ENCODE measurements at regions not wholly inside any gene's neighbourhood (a gene's known extent, or its start where the extent isn't known, plus 50 kb on each side); places are given as distances from the start of the nearest gene placed in this dataset.

DNA sequence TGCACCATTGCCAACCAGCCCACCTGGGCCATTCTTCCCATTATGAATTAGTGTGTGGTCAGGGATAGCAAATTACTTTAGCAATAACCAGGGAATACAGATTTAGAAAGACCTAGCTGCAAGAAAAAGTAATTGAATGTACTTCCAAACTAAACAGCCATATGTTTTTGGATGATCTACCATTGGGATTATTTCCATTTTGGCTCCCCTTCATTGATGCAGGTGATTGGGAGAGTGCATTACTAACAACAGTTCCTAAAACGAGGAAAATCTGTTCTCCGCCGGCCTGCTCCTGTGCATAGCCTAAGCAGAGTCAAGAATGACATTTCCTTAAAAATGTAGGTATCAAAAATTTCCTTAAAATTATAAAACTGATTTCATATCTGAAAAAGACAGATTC lies 58.5 kb downstream of the MAIP1 start:
- no peak for ATAC-seq

DNA sequence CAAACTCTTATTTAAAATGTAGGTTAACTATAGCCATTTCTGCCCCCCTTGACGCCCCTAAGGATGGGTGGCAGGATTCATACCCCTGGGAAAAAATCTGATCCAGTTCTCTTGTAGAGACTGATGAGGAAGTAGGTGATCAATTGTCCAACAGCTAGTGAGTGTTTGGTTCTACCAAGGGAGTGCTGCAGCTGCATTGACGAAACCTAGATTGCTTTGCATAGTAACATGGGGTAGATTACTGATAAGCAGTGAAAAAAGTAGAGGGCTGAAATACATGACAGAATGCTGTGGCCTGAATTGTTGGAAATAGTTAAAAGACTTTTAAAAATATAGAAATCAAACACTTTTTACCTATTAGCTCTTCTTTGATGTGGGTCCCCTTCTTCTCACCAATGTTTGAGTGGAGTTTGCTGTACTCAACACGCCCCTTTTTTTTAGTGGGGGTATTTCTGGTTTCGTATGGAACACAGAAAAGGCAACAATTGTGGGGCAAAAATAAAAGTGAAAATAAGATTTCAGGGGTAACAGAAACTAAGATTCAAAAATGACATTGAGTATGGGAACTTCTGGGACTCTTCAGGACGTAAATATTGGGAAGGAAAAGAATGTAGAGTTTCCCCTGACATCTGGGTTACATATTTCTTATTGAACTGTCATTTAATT lies 66.2 kb downstream of the MAIP1 start:
- ATAC-seq = no peak

DNA sequence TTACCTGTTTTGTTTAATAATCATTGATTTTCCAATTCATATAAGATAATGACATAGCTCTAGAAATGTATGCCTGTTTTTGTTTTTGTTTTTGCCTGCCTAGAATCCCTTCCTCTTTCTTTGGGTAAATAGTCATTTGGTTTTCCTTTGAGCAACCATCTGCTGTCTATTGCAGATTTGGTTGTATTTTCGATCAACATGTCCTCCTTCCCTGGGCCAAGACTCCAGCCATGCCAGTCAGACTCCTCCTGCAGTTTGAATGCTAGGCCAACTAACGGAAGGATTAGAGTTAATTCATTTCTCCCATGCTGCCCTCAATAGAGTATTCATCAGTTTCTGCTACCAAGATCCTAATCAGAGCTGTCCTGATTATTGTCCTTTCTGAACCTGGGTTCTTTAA lies 67.1 kb downstream of the MAIP1 start:
- ATAC-seq = no peak

DNA sequence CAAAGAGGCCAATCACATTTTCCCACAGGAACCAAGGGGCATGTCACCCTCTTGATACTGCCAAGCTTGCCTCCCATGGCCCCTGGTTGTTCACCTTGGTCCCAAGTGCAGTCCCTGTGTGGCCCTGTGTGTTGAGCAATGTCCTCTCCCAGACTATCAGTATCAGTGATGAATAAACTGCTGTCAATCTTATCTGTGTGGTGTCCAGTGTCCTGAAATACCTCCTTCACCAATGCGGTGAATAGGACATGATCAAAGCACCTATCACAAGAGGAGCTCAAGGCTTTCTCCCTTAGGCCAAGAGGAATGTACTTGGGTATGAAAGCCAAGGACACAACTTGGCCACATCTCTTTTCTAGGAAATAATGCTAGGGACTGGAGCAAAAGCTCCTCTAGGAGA lies 68.2 kb downstream of the MAIP1 start:
- no peak for ATAC-seq

DNA sequence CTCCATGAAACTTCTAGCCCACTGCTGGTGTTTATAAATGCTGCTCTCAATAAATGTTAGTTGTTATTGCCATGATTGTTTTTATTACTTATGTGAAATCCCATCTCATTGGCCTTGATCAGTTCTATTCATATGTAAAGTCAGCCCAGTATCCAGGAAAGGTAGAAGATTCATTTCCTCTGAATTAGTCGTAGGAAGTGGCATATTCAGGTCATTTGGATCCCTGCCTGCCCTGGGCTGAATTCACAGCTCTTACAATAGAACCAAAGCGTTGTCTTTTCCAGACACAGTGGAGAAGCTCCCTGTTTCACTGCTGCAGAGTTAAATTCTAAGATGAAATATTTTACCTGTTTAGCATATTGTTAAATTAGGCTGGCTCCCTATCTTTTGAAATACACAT lies 70.3 kb downstream of the MAIP1 start:
- ATAC-seq = no peak

DNA sequence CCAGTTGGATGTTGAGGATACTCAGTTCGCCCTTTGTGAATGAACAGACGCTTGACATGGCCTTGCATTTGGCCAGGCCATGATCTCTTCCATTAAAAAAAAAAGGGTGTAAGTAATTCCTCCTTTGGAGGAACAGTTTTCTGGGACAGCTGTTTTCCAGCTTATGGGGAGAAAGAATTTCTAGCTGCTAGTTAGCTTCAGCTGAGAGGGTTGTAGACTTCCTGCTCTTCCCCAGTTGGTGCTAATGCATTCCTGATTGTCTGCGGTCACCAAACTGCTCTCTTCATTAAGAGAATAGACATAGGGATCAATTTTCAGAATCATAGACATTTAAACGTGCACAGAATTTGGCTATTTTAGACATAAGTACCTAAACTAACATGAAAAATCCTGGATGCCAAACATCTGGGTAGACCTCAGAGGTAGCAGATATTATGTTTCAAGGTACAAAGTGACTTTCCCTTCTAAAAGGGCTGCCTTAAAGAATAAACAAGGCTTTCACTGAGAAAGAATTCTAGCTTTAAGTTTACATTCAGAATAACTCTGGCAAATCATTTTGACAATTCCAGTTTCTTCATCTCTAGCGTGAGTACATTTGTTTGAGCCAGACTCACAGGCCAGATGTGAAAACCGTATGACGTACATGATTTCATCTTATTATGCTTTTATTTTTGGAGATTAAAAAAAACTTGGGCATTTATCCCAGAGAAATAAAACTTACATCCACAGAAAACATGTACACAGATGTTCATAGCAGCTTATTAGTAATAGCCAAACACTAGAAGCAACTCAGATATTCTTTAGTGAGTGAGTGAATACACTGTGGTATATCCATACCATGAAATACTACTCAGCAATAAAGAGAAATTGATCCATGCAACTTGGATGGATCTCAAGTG lies 71.2 kb downstream of the MAIP1 start:
- no peak for ATAC-seq

DNA sequence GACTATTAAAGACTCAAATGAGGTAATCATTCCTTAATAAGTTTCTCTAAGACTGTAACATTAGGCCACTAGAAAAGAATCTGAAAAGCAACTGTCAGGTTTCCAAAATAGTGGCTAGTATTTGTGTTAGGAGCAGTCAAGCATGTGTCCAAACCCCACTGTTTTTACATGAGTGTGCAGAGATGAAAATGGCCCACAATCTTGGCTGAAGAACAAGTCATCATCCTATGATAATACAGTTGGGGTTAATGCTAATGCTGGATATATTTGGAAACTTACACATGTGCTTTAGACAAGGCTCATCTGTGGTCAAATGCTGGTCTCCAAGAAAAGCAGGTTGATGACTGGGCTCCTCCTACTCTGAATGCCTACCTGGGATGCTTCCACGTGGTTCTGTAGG lies 73.6 kb downstream of the MAIP1 start:
- no peak for ATAC-seq

DNA sequence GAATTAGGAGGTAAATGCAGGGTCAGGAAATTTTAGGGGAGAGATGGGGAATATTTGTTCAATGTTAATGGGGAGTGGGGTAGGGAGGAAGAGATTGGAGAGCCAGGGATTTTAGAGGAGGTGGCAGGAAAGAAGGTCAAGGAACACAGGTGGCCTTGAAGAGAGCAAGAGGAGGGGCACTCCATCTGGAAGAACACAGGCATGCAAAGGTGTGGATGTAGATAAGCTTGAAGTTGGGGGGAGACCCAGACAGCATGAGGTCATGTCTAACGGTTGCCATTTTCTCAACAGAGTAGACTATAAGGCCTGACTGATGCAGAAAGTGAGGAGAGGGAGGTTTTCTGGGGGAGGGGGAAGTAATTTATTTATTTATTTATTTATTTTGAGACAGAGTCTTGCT lies 77.5 kb downstream of the MAIP1 start:
- ATAC-seq = no peak

DNA sequence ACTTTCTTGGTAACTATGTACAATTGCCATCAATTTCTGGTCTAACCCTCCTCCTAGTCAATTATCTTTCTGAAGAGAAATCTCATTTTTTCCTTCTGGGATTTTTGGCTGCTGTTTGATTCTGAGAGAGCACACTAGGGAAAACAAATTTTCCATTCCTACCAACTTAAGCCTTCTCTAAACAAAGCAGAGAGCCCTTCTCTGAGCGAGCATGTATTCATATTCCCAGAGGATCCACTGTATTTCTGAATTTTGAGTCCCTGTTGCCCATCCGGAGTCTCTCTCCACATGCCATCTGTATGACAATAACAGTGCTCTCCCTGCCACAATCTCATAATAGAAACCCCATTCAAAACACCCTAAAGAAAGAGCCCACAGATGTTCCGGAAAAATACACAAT lies 78.5 kb downstream of the MAIP1 start:
- no peak for ATAC-seq

DNA sequence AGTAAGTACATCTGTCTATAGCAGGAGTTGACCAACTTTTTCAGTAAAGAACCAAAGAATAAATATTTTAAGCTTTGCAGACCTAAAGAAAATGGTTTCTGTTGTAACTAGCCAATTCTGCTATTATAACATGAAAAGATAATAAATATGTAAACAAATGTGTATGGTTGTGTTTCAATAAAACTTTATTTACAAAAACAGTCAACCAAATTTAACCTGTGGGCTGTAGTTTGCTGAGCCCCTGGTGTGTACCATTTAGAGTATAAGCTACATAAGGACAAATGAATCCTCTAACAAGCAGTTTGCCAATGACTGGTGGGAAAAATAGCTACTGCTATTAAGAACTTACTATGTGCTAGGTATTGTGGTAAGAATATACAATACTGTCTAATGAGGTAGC lies 79.4 kb downstream of the MAIP1 start:
- no peak for ATAC-seq

DNA sequence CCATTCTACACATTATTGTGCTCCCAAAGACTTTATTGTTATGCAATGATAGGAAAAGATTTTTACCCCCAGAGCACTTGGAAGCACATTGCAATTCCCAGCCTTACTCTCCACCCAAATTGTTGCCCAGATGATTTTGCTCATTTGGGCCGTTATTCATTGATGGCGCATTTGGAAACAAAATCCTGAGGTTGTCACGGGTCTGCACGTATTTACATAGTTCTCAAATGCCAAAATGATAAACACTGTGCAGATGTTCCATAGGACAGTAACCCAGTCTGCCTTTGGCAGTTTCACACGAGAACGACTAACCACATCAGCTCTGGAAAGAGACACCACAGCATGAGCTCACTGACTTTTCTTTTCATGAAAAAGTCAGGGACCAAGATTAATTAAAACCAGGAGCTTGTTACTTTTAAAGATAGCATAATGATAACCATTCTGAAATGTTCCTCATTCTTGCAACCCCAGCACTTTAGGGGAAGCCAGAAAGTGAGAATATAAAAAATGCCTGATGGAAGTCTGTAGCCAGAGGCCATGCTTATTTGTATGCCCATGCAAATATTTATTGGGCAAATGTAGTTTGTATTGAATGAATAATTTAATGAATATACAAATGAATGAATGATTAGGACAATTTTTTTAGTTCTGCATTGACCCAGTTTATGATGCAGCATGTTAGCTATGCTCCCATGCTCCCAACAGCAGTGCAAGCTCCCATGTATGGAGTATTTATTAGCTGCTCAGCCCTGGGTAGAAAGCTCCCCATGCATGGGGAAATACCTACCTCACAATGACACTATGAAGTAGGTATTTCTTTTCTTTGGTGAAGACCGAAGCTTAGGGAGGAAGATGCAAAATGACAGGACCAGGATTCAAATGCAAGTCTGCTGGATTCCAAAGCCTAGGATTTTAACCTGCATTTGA lies 84.6 kb downstream of the MAIP1 start:
- ATAC-seq = no peak

DNA sequence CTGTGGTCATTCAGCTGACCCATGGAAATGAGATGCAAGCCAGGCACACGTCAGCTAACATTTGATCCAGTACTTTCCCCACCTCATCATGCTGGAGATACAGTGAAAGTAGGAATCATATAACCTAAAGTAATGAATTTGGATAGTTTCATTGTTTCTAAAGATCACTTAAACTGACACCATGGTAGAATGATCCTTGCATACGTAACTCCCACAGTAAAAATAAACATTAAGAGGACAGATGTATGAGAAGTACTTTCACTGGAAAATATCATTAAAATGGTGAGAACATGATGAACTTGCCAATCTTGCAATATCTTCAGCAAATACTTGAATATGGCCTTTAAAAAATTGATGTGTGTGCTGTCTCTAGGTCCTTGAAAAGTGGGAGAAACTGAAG lies 85.4 kb downstream of the MAIP1 start:
- no peak for ATAC-seq

DNA sequence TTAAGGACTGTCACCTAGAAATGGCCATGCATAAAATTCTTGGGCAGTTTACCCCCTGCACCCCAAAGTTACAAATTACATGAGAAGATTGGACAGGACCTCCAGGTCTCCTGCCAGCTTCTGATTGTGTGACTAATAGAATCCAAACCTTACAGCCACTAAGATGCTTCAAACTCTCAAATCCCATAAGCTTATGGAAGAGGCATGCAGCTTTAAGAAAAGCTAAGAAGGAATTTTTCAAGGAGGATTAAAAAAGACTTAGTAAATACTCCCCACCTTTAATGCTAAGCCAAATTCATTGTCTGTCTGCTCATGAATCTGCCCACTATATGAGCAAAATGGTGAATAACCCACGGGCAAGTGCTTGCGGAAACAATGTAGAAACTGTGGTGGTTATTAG lies 86.3 kb downstream of the MAIP1 start:
- no peak for ATAC-seq

DNA sequence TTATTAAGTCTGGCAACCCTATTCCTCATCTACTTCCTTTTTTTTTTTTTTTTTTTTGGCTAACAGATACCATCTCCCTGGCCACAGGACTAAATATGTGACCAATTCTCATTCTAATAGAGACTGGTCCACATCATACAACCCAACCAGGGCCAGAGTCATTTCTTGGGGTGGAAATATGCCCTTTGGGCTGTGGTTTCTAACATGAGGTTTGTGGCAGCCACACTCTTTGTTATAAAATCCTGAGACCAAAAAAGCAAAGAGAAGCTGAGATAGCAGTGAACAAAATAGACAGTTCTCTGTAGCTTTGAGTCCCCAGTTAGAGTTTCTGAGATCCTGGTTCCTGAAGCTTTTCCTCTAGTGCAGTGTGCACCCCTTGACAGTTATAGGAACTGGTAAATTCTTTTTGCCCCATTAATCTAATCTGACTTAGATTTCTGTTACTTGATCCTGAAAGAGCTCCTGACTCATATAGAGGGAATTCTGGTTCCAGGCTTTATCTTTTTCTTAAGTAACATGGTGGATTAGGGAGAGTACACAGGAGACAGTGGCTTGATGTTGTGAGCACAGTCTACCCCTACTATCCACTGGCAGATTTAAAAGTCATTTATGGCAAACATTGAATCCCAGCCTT lies 86.8 kb downstream of the MAIP1 start:
- no peak for ATAC-seq

DNA sequence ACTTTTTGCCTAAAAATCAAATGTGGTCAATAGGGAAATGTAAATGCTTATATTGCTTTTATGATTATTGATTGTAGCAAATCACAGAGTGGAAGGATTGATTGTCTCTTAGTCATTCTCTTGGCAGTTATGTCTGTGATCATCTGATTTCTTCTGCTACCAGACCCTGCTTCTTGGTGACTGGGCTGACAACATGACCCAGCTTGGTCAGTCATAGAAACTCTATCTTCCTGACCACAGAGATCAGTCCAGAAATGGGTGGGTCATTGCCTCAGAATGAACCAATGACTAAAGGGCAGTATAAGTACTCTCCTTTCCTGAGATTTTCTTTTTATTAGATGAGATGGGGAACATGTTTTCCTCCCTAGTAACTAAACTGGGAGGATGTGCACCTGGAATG lies 87.6 kb downstream of the MAIP1 start:
- ATAC-seq = no peak

DNA sequence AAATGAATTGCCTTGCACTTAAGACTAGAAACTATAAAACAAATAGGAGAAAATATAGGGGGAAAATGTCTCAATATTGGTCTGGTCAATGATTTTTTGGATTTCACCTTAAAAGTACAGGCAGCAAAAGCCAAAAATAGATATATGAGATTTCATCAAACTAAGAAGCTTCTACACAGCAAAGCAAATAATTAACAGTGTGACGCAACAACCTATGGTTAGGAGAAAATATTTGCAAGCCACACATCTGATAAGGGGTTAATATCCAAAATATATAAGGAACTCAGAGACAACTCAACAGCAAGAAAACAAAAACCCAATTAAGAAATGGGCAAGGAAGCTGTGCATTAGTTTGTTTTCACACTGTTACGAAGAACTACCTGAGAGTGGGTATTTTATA lies 89.1 kb downstream of the MAIP1 start:
- ATAC-seq = no peak

DNA sequence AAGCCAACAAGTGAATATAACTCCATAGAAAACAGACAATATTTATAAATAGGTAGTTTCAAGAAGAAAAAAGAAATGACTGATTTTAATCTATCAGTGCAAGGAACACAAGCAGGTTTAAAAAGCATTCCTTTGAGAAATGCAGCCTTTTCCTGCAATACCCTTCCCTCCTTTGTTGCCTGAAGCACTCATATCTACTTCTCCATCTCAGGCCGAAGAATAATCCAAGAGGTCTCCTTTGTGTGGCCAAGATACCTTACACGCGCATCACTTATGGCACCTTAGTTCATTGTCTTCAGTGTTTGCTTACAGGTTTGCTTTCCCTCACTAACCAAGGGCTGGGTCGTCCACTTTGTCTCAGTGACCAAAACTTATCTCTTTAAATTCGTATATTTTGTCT lies 93.0 kb downstream of the MAIP1 start:
- ATAC-seq = no peak

DNA sequence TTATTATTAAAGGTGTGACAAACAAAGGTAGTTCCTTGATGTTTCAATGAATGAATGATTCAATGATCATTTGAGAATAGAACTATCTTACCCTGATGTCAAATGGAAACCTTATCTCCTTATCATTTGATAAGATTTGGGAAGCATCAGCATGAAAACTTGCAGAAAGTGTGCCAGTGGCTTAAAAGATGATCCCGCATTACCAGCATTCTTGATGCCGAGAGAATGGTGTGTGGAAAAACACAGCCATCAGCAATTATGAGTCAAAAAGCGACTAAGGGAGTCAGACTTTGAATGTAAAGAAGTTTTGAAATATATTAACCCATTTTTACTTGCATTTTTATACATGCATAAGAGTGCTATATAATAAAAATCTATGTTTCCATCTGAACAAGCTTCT lies 93.7 kb downstream of the MAIP1 start:
- no peak for ATAC-seq

DNA sequence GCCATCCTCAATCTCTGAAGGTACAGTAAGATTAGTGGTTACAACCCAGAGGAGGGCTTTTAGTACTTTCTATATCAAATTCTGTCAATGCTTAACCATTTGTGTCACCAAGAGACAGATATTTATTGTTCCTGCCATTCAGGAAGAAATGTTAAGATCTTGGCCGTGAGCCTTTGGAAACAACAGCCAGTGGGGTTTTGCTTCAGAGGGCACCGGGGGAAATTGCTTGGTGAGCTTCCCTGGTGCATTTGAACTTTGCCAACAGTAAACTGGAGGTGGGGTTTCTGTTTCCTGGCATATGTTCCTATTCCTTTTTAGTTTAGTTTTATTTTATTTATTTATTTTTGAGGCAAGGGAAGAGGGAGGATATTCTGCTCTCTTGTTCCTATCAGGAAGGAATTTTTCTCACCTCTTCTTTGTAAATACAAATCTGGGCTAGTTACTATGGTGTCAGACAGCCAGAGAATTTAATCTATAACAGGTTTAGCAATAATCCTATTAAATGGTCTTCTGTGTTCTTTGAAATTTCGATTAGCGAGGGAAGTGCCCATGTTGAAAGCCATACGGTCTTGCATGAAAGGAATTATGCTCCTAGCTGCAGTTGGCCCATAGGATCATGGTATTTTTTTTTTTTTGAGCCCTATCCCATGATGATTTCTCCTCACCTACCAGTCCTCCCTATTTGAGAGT lies 95.7 kb downstream of the MAIP1 start:
- ATAC-seq = no peak

DNA sequence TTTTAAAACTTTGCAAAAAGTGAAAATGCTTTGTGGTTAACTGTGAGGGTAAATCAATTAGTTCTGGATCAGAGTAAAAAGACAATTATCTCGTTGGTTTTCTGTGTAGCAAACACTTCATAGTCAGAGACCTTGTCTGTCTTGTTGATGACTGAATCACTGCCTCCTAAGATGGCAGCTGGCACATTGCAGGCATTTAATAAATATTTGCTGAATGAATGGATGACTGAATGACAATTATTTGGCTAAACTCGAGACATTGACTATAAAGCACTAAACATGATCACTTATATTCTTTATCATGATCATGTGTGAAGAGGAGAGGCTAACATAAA lies 96.2 kb downstream of the MAIP1 start:
- no peak for ATAC-seq

DNA sequence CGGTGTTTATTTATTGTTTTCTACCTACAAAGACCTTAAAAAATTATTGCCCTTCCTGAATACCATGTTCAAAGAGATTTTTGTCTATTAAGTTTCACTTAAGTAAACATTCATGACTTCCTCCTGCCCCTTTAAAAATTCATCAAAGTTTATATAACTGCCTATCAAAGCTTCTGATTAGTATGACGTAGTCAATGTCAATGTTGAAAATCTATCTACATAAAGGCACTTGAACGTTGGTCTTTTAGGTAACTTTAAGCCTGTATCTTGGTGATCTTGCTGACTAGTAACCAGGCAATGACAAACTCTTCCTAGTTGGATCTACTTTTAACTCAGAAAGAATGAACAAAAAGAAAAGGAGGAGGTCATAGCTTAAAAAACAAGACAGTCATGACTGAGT lies 97.2 kb downstream of the MAIP1 start:
- no peak for ATAC-seq

DNA sequence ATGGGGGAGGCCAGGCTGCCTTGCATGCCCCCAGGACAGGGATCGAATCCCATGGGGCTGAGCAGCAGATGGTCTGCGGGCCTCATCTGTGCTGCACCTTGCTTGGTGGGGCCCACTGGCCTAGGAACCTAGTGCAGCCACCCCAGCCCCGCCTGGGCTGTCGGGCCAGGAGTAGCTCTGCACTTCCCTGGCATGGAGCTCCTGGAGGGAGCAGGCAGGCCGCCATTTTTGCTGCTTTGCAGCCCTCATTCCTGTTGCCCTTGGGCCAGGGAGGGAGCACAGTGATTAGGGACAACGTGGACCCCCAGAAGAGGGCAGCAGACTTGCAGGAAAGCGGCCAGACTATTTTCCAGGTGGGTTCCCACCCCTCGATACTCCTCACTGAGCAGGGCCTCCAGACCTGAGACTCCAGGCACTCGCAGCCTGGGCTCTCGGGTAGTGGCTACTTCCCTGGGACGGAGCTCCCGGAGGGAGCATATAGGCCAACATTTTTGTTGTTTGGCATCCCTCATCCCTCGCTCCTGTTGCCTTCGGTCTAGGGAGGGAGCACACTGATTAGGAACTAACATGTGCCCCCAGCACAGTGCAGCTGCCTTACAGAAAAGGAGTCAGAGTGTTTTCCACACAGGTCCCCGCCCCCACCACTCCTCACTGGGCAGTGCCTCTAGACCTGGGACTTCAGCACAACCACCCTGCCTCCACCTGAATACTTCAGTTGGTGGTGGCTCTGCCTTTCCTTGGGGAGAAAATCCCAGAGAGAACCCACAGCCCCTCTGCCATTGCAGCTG lies 99.5 kb downstream of the MAIP1 start:
- ATAC-seq = no peak
